Jurkat, Clone E6-1 (cell line): ENCODE measurements at regions not wholly inside any gene's neighbourhood (a gene's known extent, or its start where the extent isn't known, plus 50 kb on each side); places are given as distances from the start of the nearest gene placed in this dataset.
"Not testable (repeated sequence)": the region's sequence is repeated elsewhere in the genome, so short reads cannot be mapped to it uniquely, and the experiment has no call there.

Experiments used
- DNase-seq: peaks from one replicate; pipeline ENCODE4 v3.0.0-alpha.2; 2011; ENCODE audit warnings: low read depth, low spot score
- H3K4me3 ChIP-seq: 2 replicates; pipeline ENCODE4 v1.5.1; 2011; ENCODE audit warnings: mild to moderate bottlenecking, low read length, control low read depth, moderate library complexity

DNA sequence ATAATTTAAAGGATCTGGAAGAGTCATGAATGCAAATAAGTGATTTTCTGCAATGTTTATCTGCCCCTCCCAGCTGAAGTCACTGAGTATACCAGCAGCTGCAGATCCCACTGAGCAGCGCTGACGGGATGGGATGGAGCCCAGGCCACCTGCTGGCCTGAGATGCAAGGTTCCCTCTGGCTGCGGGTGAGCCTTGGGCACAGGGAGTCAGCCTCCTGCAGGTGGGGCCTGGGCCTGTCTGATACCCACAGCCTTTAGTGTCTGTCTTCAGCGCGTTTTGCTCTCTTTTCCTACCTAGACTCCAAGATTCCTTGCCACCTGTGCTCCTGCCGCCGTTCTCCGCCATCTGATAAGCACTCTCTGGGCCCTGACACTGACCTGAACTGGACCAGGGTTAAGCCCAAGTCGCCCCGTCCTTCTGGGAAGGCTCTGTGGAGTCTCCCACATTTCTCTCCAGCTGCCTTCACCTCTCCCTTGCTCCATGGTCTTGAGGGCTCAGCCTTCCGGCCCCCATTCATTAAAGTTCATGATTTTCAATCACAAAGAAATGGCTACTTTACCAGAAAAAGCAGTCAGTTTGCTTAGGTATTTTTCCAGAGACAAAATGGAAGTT, 223.1 kb upstream of the FAT1 start:
- peak; percentile 21 for DNase-seq

DNA sequence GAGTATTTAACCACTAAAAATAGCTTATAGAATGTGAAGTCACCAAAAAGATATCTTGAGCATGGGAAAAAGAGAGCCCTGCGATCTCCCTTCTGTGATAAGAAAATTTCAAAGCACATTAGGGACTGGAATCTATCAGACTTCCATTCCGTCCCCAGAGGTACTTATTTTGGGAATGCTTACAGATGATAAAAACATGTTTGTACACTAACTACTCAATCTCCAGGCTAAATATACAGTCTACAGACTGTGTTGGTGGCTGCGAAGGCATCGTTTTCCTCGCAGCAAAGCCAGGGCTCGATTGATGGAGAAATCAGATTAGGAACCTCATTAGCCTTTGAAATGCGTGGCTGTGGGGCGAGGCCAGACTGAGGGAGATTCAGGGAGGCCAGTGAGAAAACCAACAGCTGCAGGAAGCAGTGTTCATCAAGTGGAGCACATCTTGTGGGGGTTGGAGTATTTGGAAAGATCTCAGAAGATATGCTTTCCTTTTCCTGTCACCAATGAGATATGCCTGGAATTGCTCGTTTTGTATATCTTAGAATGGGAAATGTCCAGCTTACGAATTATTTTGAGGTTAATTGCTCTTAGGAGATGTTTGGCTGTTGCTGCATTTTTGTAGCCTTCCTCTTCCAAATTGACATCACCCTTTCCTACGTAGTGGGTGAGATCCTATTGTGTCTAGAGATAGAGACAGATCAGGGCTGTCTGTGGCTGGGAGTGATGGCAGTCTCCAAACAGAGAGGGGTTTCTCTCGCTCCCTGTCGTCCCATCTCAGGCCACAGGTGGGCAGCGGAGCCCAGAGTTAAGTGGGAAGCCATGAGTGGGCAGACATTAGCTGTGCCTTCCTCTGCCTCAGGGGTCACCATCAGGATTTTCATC, 224.9 kb upstream of the FAT1 start:
- no peak for DNase-seq
- no peak overlapping the region for H3K4me3 ChIP-seq

More for the DNA sequence above, 223.1 kb upstream of the FAT1 start:
- no peak overlapping the region for H3K4me3 ChIP-seq

- H3K4me3 ChIP-seq, result no peak overlapping the region
- DNase-seq, result no peak
These were observed 226.2 kb upstream of the FAT1 start for GRCh38 chr4:186949847-186950246.

- no peak overlapping the region for H3K4me3 ChIP-seq
- DNase-seq, result no peak
These were observed 229.1 kb upstream of the FAT1 start for GRCh38 chr4:186952709-186953108.

GRCh38 chr4:186953599-186954260, 230.1 kb upstream of the FAT1 start:
- H3K4me3 ChIP-seq, result no peak overlapping the region
- no peak for DNase-seq

GRCh38 chr4:186954509-186954908, 230.9 kb upstream of the FAT1 start:
- H3K4me3 ChIP-seq, result no peak overlapping the region

GRCh38 chr4:186954956-186955355, 231.3 kb upstream of the FAT1 start:
- no peak overlapping the region for H3K4me3 ChIP-seq
- no peak for DNase-seq

More at GRCh38 chr4:186954509-186954908, 230.9 kb upstream of the FAT1 start:
- DNase-seq, result no peak

DNA sequence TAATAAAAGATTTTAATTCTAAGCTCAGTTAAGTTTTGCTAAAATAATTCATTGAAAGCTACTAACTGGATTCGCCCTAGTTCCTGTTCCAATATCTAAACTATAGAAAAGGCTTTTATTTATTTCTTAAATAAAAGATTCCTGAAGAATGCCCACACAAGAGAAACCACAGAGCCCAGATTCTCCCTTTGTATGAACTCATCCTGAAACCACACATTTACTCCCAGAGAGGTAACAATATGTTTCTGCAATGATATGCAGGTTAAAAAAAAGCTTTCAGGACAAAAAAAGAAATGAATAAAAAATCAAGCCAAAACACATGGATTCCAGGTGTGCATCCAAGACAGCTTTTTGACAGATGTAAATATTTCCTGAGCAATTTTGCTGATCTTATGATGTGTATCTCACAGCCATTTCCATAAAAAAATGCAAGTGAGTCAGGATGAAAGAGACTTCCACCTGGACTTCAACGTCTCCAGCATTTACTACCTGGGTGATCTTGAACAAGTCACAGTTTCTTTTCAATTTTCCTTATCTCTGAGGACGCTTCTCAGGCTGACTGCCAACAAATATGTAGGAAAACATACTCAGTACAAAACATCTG, 234.4 kb upstream of the FAT1 start:
- no peak for DNase-seq
- H3K4me3 ChIP-seq, result no peak overlapping the region

DNA sequence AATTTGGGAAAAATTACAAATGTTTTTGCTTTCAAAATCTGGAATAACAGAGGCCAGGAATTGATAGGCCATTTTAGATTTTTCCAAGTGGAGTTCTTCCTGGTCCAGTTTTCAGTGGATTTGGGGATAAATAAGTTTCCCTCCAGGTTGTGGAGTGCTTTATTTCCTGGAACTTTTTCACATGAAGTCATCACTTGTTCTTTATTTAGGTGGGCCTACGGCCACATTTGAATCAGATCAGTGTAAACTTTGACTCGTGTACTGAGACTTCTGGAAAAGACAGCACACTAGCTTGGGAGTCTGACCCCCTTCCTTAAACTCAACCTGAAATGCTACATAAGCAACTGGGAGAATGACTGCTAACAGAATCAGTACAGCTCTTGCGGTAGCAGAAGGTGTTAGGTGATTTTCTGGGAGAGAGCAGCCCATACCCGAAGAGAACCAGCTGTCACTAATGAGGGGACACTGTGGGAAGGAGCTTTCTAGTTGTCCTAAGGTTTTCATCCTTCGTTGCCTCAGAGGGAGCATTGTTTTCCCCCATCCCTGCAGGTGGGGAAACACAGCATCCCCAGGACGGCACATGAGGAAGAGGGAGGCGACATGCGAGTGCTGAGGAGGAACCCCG, 235.2 kb upstream of the FAT1 start:
- no peak overlapping the region for H3K4me3 ChIP-seq
- no peak for DNase-seq

DNA sequence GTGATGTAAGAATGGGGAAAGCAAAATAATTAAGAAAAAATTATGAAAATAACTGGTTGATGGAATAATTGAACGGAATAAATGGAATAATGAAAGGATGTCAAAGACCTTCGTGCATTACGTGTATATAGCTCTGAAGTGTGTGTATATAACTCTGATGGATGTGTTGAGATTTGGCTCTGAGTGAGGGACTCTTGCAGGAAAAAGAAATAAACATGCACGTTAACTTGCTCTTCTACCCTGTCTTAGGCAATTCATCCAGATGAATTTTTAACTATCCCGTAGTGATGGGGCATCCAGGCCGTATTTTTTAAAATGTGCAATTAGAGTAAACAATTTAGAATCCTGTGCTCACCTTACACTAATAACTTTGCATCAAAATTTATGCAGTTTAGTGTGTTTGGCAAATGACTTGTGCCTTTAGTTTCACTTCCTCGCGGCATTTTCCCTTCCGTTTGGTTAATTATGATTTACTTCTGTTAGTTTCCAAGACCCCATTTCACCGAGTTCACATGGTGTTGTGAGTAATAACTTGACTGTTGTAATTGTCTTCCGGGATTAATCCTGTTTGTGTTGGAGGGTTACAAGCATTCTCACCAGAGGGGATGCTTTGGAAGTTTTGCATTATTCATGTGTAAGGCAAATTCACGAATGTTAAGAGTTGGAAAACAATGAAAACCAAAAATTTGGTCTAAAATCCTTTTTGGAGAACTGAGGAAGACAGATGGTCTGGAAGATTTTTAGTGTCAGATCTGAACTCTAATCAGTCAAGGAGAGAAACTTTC, 256.5 kb upstream of the FAT1 start:
- H3K4me3 ChIP-seq, result no peak overlapping the region

DNA sequence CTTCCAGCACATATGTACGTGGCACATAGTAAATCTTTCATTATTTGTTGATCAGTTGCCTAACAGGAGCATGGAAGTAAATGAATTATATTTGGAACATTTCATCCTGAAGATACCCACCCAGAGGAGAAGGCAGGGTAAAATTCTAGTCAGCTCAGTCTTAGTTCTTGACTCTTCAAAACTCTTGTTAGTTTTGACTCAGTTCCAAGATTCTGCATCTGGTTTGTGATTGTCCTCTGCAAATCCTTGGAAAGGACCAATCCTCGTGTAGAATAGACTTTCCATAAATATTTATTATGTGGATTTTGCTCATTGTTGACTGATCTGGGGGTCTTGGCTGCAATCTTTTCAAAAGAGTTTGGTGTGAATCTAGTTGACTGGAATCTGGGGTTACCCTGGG, 257.5 kb upstream of the FAT1 start:
- DNase-seq, result no peak
- no peak overlapping the region for H3K4me3 ChIP-seq

More for the DNA sequence above, 256.5 kb upstream of the FAT1 start:
- DNase-seq, result no peak

GRCh38 chr4:186982160-186982559, 258.5 kb upstream of the FAT1 start:
- DNase-seq, result no peak
- H3K4me3 ChIP-seq, result no peak overlapping the region

DNA sequence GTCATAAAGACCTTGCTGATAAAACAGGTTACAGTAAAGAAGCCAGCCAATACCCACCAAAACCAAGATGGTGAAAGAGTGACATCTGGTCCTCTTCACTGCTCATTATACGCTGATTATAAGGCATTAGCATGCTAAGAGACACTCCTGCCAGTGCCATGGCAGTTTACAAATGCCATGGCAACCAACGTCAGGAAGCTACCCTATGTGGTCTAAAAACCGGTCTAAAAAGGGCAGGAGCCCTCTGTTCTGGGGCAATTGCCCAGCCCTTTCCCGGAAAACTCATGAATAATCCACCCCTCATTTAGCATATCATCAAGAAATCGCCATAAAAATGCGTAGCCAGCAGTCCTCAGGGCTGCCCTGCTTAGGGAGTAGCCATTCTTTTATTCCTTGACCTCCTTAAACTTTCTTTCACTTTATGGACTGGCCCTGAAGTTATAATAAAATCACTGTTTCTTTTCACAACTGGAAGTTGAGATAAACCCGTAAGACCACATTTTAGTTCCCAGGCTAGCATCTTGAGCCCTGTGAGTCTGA, 260.5 kb upstream of the FAT1 start:
- H3K4me3 ChIP-seq, result no peak overlapping the region
- DNase-seq, result no peak

- no peak for DNase-seq
- H3K4me3 ChIP-seq, result no peak overlapping the region
These were observed 276.0 kb upstream of the FAT1 start for GRCh38 chr4:186999686-187000085.

- H3K4me3 ChIP-seq, result no peak overlapping the region
- DNase-seq, result no peak
These were observed 276.6 kb upstream of the FAT1 start for GRCh38 chr4:187000281-187000680.

GRCh38 chr4:187002133-187002532, 278.5 kb upstream of the FAT1 start:
- not testable (repeated sequence) for H3K4me3 ChIP-seq, DNase-seq

DNA sequence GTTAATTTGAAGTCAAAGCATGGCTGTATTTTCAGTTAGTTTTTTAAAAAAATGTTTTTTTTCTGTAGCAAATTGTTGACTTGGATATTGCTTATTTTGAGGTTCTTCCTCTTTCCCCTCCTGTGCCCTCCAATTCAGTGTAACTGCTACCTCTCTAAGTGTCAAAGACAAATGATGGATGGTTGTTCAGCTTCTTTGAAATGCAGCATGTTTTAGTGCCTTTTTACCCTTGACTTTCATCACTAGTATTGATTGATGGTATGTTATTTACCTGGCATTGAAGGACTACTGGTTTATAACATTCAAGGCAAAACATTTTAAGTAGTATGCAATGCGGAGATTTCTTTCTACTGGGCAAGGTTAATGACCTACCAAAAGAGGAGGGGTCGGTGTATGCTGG, 281.0 kb upstream of the FAT1 start:
- DNase-seq, result no peak
- no peak overlapping the region for H3K4me3 ChIP-seq

DNA sequence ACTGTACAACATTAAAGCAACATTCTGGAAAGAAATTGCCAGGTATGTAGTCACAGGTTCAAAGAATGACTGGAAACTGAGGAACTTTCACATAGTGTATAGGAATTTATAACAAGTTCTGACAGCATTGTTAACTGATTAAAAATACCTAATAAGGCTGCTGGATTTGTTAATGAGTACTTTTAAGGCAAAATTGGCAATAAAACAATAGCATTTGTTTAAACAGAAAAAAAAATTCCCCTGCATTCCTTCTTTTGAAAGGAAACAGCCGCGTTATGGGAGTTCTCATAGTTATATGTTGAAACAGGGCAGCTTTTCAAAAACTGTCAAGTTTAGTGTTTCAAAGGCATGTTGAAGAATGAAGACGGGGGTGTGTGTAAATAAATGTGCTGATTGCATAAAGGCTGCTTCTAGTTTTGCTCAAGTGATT, 282.5 kb upstream of the FAT1 start:
- no peak overlapping the region for H3K4me3 ChIP-seq
- no peak for DNase-seq
